Uterus (tissue), 2 donors: ENCODE measurements at regions not wholly inside any gene's neighbourhood (a gene's known extent, or its start where the extent isn't known, plus 50 kb on each side); places are given as distances from the start of the nearest gene placed in this dataset.

Experiments used
- POLR2A ChIP-seq, 2 donors: fragments of 450-650 bp; IDR thresholded peaks; one replicate each; pipeline ENCODE4 v1.6.1; 2016; ENCODE audit warnings: antibody characterized with exemption in 2 of 2, mild to moderate bottlenecking in 1 of 2, moderate library complexity in 1 of 2
- TF ChIP-seq, protein P1 (sequence below), 4 experiments: fragments of 200-600 bp in 2 of 4; fragments of 450-650 bp in 2 of 4; sonication (generic) in 2 of 4; IDR thresholded peaks; one replicate each; pipeline ENCODE4 v1.5.1; 2016 to 2019; ENCODE audit warnings: antibody characterized with exemption in 4 of 4, mild to moderate bottlenecking in 2 of 4, moderate library complexity in 1 of 4

- TF ChIP-seq POLR2A (IDR thresholded peaks at IDR 0.05): no peak
- TF ChIP-seq, protein P1, sequence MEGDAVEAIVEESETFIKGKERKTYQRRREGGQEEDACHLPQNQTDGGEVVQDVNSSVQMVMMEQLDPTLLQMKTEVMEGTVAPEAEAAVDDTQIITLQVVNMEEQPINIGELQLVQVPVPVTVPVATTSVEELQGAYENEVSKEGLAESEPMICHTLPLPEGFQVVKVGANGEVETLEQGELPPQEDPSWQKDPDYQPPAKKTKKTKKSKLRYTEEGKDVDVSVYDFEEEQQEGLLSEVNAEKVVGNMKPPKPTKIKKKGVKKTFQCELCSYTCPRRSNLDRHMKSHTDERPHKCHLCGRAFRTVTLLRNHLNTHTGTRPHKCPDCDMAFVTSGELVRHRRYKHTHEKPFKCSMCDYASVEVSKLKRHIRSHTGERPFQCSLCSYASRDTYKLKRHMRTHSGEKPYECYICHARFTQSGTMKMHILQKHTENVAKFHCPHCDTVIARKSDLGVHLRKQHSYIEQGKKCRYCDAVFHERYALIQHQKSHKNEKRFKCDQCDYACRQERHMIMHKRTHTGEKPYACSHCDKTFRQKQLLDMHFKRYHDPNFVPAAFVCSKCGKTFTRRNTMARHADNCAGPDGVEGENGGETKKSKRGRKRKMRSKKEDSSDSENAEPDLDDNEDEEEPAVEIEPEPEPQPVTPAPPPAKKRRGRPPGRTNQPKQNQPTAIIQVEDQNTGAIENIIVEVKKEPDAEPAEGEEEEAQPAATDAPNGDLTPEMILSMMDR (IDR thresholded peaks at IDR 0.05): no peak
Observed at GRCh38 chr1:30226648-30227047, 496.7 kb downstream of the MATN1 start.
